ENCODE measurements at regions not wholly inside any gene's neighbourhood (a gene's known extent, or its start where the extent isn't known, plus 50 kb on each side); places are given as distances from the start of the nearest gene placed in this dataset.
A peak's percentile ranks its signal among the peaks of the same experiment; 100 is the strongest.

DNA sequence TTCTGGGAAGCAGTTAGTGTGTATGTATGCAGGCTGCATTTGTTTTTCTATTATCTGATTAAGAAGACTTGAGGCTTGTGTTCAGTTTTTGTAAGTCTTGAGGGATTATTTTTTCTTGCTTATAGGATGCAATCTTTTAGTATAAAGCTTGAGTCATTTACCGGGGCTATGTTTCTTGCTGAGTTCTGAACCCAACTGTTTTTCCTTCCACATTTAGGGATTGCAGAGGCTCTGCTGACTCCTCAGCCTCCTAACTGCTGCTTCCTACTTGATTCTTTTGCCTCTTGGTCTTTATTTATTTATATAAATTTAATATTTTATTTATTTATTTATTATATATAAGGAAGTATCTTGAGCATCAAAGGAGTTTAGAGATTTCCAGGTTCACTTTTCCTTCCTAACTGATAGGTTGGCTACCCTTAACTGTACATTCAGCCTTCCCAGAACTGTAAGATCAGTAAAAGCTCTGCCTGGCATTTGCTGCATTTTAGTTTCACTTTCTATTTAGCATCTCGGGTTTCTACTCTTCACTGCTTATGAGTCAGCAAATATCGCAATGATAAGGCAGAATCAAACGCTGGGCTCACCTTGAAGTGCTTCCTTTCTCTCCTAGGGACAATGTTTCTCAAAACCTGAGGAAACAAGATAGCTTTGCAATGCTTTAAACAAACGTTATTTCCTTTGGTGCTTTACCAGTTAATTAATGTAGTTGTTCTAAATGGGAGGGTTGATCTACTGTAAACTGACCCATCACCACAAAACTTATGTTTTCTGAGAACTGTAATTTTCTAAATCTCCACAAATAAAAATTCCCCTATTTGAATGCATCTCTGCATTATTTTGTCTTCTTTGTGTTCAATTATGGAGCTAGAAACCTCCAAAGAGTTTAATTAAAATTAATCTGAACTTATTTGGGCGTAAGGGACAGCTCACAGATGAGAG lies 1183.7 kb upstream of the TMEM132C start:
- no peaks in the 10 kb centered on the region for H3K27me3 ChIP-seq (replicated peaks in 1 of 7)
- H3K27ac ChIP-seq = peak overlapping the region in 7 of 8 donors; percentile 24 to 65 (median 51)
- no peak for DNase-seq
- WGBS, 5 donors = 16 to 19% (median 17%) methylated on average over 6 of the region's 6 CpGs
- no peaks in the 10 kb centered on the region for H3K36me3 ChIP-seq
- peak overlapping the region in 7 of 8 donors; percentile 5 to 64 (median 20) for H3K4me3 ChIP-seq
- peaks cover 0 to 33% (median 14%) of the 10 kb centered on the region in 6 donors for H3K4me1 ChIP-seq
- intact Hi-C loops (cut with DNase I; ENCODE audit: low total_unique reads) = no loop called here
- H3K9me3 ChIP-seq = no peaks in the 10 kb centered on the region
- TF ChIP-seq POLR2AphosphoS5 (IDR thresholded peaks at IDR 0.05) (no peak), CTCF (IDR thresholded peaks at IDR 0.05 in 8 of 11, conservative IDR thresholded peaks at IDR 0.05 in 3 of 11) (no peak), POLR2A (IDR thresholded peaks at IDR 0.05) (no peak)

GRCh38 chr12:127101076-127101475 lies 1165.9 kb upstream of the TMEM132C start:
- H3K9me3 ChIP-seq = no peaks in the 10 kb centered on the region
- no peak overlapping the region for H3K4me3 ChIP-seq
- intact Hi-C loops (cut with DNase I; ENCODE audit: low total_unique reads) = no loop called here
- TF ChIP-seq POLR2AphosphoS5 (IDR thresholded peaks at IDR 0.05) (no peak), CTCF (IDR thresholded peaks at IDR 0.05 in 8 of 11, conservative IDR thresholded peaks at IDR 0.05 in 3 of 11) (no peak), POLR2A (IDR thresholded peaks at IDR 0.05) (no peak)
- no peaks in the 10 kb centered on the region for H3K36me3 ChIP-seq
- WGBS, 5 donors = 47 to 82% (median 79%) methylated on average over 1 of the region's 1 CpG
- DNase-seq = no peak
- peaks cover 0 to 3% (median 0%) of the 10 kb centered on the region in 7 donors for H3K27me3 ChIP-seq (replicated peaks in 1 of 7)
- H3K4me1 ChIP-seq = no peaks in the 10 kb centered on the region
- H3K27ac ChIP-seq = no peak overlapping the region

GRCh38 chr12:127106041-127106440 lies 1160.9 kb upstream of the TMEM132C start:
- intact Hi-C loops (cut with DNase I; ENCODE audit: low total_unique reads) = no loop called here
- no peaks in the 10 kb centered on the region for H3K9me3 ChIP-seq
- H3K36me3 ChIP-seq = no peaks in the 10 kb centered on the region
- peaks cover 0 to 7% (median 0%) of the 10 kb centered on the region in 7 donors for H3K27me3 ChIP-seq (replicated peaks in 1 of 7)
- no peaks in the 10 kb centered on the region for H3K4me1 ChIP-seq
- no peak for DNase-seq
- no peak overlapping the region for H3K4me3 ChIP-seq
- TF ChIP-seq CTCF (IDR thresholded peaks at IDR 0.05 in 8 of 11, conservative IDR thresholded peaks at IDR 0.05 in 3 of 11) (no peak), POLR2A (IDR thresholded peaks at IDR 0.05) (no peak), POLR2AphosphoS5 (IDR thresholded peaks at IDR 0.05) (no peak)
- WGBS, 5 donors = 83 to 95% (median 90%) methylated on average over 3 of the region's 3 CpGs
- H3K27ac ChIP-seq = no peak overlapping the region

- no peak for DNase-seq
- Histone ChIP-seq H3K27me3 (replicated peaks in 1 of 7) (peaks cover 0 to 7% (median 0%) of the 10 kb centered on the region in 7 donors), H3K4me1 (no peaks in the 10 kb centered on the region), H3K27ac (no peak overlapping the region), H3K36me3 (no peaks in the 10 kb centered on the region), H3K9me3 (no peaks in the 10 kb centered on the region), H3K4me3 (no peak overlapping the region)
- TF ChIP-seq CTCF (IDR thresholded peaks at IDR 0.05 in 8 of 11, conservative IDR thresholded peaks at IDR 0.05 in 3 of 11) (no peak), POLR2AphosphoS5 (IDR thresholded peaks at IDR 0.05) (no peak)
- intact Hi-C loops (cut with DNase I; ENCODE audit: low total_unique reads) = no loop called here
- 72 to 95% (median 85%) methylated on average over 1 of the region's 1 CpG for WGBS, 5 donors
These were observed 1160.3 kb upstream of the TMEM132C start for GRCh38 chr12:127106697-127107096.
